Activated CD8-positive, alpha-beta memory T cell treated with anti-CD3 and anti-CD28 coated beads, Interleukin-2, amount 10 ng/mL, durations not matched to agents 7 days and 5 days (primary cell): ENCODE measurements at regions not wholly inside any gene's neighbourhood (a gene's known extent, or its start where the extent isn't known, plus 50 kb on each side); places are given as distances from the start of the nearest gene placed in this dataset.
"Not testable (repeated sequence)": the region's sequence is repeated elsewhere in the genome, so short reads cannot be mapped to it uniquely, and the experiment has no call there.

ENCODE experiments used
- ATAC-seq: fragments of 150-1000 bp; cut with Tn5 transposase; one replicate; pipeline ENCODE4 v1.10.0; 2021; ENCODE audit warnings: moderate library complexity
- CTCF ChIA-PET: fragments of 350-600 bp; sonication (Branson Sonifier 250); formaldehyde crosslinking; loops from one replicate; lab custom pipeline; 2021; ENCODE audit warnings: antibody characterized with exemption; lab: Charles Lee
- DNase-seq: peaks from one replicate; pipeline ENCODE4 v3.0.0-alpha.2; 2020
- H3K27ac Mint-ChIP-seq: one replicate; pipeline ENCODE4 v1.8.0; 2021; ENCODE audit warnings: mild to moderate bottlenecking, mixed read lengths
- H3K27me3 Mint-ChIP-seq: one replicate; pipeline ENCODE4 v1.8.0; 2021; ENCODE audit warnings: mixed read lengths
- H3K36me3 Mint-ChIP-seq: one replicate; pipeline ENCODE4 v1.8.0; 2021; ENCODE audit warnings: mild to moderate bottlenecking, mixed read lengths
- H3K4me1 Mint-ChIP-seq: one replicate; pipeline ENCODE4 v1.8.0; 2021; ENCODE audit warnings: mixed read lengths
- H3K4me3 Mint-ChIP-seq: one replicate; pipeline ENCODE4 v1.8.0; 2021; ENCODE audit warnings: mild to moderate bottlenecking, moderate library complexity, mixed read lengths
- H3K9me3 Mint-ChIP-seq: one replicate; pipeline ENCODE4 v1.8.0; 2022; ENCODE audit warnings: low read depth, mixed read lengths

DNA sequence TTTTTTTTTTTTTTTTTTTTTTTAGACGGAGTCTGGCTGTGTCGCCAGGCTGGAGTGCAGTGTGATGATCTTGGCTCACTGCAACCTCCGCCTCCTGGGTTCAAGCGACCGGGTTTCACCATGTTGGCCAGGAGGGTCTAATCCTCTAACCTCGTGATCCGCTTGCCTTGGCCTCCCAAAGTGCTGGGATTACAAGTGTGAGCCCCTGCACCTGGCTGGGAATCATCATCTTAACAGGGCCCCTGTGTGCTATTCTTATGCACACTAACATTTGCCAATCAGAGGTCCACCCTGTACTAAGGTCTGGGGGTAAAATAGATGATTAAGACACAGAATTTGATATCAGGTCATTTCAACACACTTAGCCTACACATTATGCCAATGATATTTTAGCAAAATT is 278.7 kb upstream of the CHRM3 start:
- DNase-seq (no peak), ATAC-seq (no peak)
- CTCF ChIA-PET: interaction anchor here (0.6 kb wide), 1 partner anchor 1858 kb away, joined by 4 read pairs; no protein-coding TSS in a partner anchor
- Mint-ChIP-seq H3K27ac (no peak overlapping the region), H3K27me3 (no peaks in the 10 kb centered on the region), H3K9me3 (peaks cover 4% of the 10 kb centered on the region), H3K4me1 (no peaks in the 10 kb centered on the region), H3K36me3 (no peaks in the 10 kb centered on the region), H3K4me3 (no peak overlapping the region)

DNA sequence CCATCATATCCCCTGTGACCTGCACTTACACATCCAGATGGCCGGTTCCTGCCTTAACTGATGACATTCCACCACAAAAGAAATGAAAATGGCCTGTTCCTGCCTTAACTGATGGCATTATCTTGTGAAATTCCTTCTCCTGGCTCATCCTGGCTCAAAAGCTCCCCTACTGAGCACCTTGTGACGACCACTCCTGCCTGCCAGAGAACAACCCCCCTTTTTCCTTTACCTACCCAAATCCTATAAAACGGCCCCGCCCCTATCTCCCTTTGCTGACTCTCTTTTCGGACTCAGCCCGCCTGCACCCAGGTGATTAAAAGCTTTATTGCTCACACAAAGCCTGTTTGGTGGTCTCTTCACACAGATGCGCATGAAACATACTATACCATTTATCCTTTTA is 279.7 kb upstream of the CHRM3 start:
- H3K36me3 Mint-ChIP-seq, ATAC-seq, H3K4me1 Mint-ChIP-seq, H3K27ac Mint-ChIP-seq, DNase-seq, H3K4me3 Mint-ChIP-seq, CTCF ChIA-PET, H3K9me3 Mint-ChIP-seq, H3K27me3 Mint-ChIP-seq: not testable (repeated sequence)

DNA sequence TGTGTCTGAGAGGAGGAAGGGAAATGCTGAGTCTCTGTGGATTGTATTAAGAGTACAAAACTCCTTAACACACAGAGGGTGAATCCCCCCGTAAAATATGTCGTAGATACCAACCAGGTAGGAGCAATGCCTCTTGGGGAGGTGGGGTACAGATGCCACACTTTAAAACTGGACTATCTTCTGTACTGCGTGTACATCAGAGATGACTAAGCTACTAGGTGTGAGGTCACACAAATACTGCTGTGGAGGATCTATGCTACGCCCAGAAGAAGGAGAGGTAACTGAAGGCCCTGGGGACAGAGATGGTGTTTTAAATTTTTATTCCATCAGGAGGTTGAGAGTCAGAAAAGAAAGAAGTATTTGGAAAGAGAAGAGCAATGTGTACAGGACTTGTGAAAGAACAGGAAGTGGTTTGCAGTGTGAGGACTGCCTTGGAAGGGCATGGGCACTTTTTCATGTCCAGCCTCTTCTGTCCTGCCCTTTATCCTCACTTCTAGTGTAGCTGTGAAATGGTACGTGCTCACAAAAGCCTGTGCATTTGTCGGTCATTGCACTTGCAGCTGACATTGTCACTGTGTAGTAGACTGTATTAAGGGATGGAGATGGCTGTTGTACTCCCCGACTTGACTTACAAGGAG is 287.8 kb upstream of the CHRM3 start:
- Mint-ChIP-seq H3K36me3 (no peaks in the 10 kb centered on the region), H3K27ac (no peak overlapping the region), H3K27me3 (no peaks in the 10 kb centered on the region), H3K4me3 (no peak overlapping the region), H3K4me1 (no peaks in the 10 kb centered on the region), H3K9me3 (peaks cover 2% of the 10 kb centered on the region)
- ATAC-seq (no peak), DNase-seq (no peak)
- CTCF ChIA-PET: no interaction called here

DNA sequence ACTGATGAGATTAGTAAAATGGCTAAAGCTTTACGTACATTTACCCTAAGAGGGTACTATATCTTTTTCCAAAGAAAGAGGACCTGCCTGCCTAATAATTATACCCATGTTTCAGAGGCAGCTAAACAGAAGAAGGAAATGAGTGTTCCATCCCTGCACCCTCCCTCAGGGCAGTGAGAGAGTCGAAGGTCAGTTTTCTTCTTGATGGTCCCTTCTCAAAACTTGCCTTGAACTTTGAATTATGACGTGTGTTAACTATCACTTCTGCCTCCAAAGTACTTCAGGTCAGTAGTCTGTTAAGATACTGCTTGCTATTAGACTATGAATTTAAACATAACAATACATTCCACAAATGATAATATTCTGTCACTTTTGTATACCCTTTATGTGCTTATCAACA is 294.8 kb upstream of the CHRM3 start:
- ATAC-seq (no peak), DNase-seq (no peak)
- no peak overlapping the region for H3K4me3 Mint-ChIP-seq
- no peaks in the 10 kb centered on the region for H3K27me3 Mint-ChIP-seq
- CTCF ChIA-PET: no interaction called here
- H3K9me3 Mint-ChIP-seq: peaks cover 5% of the 10 kb centered on the region
- H3K27ac Mint-ChIP-seq: no peak overlapping the region
- H3K4me1 Mint-ChIP-seq: no peaks in the 10 kb centered on the region
- H3K36me3 Mint-ChIP-seq: no peaks in the 10 kb centered on the region

DNA sequence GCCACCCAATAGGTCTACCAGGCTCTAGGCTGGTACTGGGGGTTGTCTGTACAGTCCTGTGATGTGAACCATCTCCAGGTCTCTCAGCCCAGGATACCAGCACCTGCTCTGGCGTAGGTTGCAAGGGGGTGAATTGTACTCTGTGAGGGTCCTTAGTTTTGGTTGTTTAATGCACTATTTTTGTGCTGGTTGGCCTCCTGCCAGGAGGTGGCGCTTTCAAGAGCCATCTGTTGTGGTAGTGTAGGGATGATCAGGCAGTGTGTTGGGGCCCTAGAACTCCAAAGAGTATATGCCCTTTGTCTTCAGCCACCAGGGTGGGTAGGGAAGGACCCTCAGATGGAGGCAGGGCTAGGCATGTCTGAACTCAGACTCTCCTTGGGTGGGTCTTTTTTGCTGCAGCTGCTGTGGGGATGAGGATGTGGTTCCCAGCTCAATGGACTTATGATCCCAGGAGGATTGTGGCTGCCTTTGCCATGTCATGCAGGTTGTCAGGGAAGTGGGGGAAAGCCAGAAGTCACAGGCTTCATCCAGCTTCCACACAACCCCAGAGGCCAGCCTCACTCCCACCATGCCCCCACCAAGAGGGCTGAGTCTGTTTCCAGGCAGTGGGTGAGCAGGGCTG is 301.8 kb upstream of the CHRM3 start:
- no peak for ATAC-seq
- no peaks in the 10 kb centered on the region for H3K27me3 Mint-ChIP-seq
- DNase-seq: no peak
- H3K9me3 Mint-ChIP-seq: peaks cover 13% of the 10 kb centered on the region
- H3K27ac Mint-ChIP-seq: no peak overlapping the region
- no peaks in the 10 kb centered on the region for H3K4me1 Mint-ChIP-seq
- CTCF ChIA-PET: no interaction called here
- H3K4me3 Mint-ChIP-seq: no peak overlapping the region
- no peaks in the 10 kb centered on the region for H3K36me3 Mint-ChIP-seq

DNA sequence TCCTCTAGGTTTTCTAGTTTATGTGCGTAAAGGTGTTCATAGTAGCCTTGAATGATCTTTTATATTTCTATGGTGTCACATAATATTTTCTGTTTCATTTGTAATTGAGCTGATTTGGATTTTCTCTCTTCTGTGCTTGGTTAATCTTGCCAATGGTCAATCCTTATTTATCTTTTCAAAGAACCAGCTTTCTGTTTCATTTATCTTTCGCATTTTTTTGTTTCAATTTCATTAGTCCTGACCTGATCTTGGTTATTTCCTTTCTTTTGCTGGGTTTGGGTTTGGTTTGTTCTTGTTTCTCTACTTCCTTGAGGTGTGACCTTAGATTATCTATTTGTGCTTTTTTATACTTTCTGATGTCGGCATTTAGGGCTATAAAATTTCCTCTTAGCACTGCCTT is 304.4 kb upstream of the CHRM3 start:
- ATAC-seq, H3K4me1 Mint-ChIP-seq, DNase-seq, H3K36me3 Mint-ChIP-seq, H3K4me3 Mint-ChIP-seq, H3K27me3 Mint-ChIP-seq, CTCF ChIA-PET, H3K27ac Mint-ChIP-seq: not testable (repeated sequence)
- H3K9me3 Mint-ChIP-seq: peaks cover 10% of the 10 kb centered on the region

DNA sequence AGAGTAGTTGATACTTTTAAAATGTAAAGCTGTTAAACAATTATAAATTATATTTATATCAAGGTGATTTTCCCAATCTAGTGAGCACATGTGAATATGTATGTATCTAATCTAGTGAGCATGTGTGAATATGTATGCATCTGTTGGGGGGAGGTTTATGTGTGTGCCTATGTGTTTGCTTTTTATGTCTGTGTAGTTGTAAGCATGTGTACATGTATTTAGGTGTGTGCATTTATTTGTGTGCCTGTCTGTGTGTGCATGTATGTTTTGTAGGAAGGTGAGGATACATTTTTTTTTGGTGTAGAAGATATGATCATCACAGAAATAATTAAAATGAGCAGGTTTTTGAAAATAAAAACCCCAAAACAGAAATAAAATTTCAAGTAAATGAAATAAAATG is 318.9 kb upstream of the CHRM3 start:
- no peak overlapping the region for H3K4me3 Mint-ChIP-seq
- ATAC-seq (no peak), DNase-seq (no peak)
- no peaks in the 10 kb centered on the region for H3K36me3 Mint-ChIP-seq
- no peaks in the 10 kb centered on the region for H3K27me3 Mint-ChIP-seq
- H3K9me3 Mint-ChIP-seq: peaks cover 2% of the 10 kb centered on the region
- H3K27ac Mint-ChIP-seq: no peak overlapping the region
- CTCF ChIA-PET: interaction anchor here (0.5 kb wide), 1 partner anchor 104 kb away, joined by 3 read pairs; no protein-coding TSS in a partner anchor
- H3K4me1 Mint-ChIP-seq: no peaks in the 10 kb centered on the region

DNA sequence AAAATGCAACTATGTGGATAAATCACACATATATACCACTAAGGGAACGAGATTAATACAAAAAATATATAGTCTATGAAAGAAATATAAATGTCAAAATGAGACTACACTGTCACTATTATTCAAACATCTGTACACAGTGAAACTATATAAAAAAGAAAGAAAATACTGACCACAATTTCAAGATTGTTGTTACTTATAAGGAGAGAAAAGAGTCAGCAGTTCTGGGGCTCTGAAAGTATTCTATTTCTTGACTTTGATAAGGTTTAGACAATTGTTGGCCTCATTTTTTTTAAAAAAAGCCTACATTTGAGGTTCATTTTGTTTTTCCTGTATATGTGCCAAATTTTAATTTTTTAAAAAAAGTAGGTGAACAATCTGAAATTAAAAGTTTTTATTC is 319.3 kb upstream of the CHRM3 start:
- peaks cover 2% of the 10 kb centered on the region for H3K9me3 Mint-ChIP-seq
- no peak overlapping the region for H3K4me3 Mint-ChIP-seq
- no peak for DNase-seq
- no peaks in the 10 kb centered on the region for H3K36me3 Mint-ChIP-seq
- CTCF ChIA-PET: no interaction called here
- H3K4me1 Mint-ChIP-seq: no peaks in the 10 kb centered on the region
- no peaks in the 10 kb centered on the region for H3K27me3 Mint-ChIP-seq
- no peak for ATAC-seq
- H3K27ac Mint-ChIP-seq: no peak overlapping the region

DNA sequence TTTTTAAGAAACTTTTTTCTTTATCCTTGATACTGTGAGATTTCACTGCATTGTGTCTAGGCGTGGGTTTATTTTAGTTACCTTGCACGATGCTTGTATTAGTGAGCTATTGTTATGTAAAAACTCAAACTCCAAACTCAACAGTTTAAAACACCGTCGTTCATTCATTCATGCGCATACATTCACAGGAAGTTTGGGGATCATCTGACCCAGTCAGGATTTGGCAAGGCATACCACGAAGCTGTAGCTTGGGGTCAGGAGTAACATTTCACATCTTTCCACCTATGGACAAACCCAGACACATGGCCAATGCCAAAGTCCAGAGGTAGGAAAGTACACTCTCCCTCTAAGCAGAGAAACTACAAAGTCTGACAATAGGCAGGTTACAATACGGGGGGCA is 324.6 kb upstream of the CHRM3 start:
- ATAC-seq (no peak), DNase-seq (no peak)
- Mint-ChIP-seq H3K4me1 (no peaks in the 10 kb centered on the region), H3K36me3 (no peaks in the 10 kb centered on the region), H3K9me3 (peaks cover 8% of the 10 kb centered on the region), H3K27ac (no peak overlapping the region), H3K4me3 (no peak overlapping the region), H3K27me3 (no peaks in the 10 kb centered on the region)
- CTCF ChIA-PET: no interaction called here

DNA sequence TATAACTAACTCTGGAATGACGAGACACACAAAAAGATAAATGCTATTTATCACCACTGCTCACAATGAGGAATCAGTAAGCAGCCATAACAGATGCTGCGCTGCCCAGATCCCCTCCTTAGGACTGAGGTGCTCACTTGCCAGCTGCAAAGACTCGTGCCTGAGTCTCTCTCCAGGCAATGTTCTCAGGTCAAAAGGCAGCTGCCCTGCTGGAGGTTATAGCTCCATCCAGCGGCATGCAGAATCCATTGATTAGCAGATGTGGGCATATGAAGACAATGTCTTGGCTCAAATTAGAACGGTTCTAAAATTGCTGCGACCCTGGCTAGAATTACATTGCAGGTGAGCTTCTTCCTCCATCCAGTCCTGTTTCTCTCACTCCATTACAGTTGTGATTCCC is 328.2 kb upstream of the CHRM3 start:
- CTCF ChIA-PET: no interaction called here
- peaks cover 11% of the 10 kb centered on the region for H3K9me3 Mint-ChIP-seq
- H3K4me3 Mint-ChIP-seq: no peak overlapping the region
- H3K4me1 Mint-ChIP-seq: no peaks in the 10 kb centered on the region
- DNase-seq: no peak
- no peaks in the 10 kb centered on the region for H3K27me3 Mint-ChIP-seq
- ATAC-seq: no peak
- no peaks in the 10 kb centered on the region for H3K36me3 Mint-ChIP-seq
- no peak overlapping the region for H3K27ac Mint-ChIP-seq

DNA sequence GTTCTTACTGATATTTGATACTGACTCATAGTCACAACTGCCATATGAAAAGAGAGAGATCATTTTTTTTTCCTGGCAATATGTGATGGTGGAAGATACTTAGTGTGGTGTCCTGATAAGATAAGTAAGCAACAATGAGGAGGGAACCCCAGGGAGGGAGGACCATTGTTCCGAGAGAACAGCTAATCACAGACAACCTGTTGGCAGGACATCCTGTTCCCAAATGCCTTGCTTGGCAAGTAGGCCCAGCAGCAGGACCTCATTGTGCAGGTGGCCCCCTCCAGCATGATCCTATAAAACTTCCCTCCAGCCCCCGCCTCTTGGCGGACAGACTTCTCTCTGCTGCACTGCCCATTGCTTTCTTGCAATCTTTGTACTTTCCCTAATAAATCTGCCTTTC is 329.4 kb upstream of the CHRM3 start:
- H3K9me3 Mint-ChIP-seq: peaks cover 10% of the 10 kb centered on the region
- H3K27ac Mint-ChIP-seq: no peak overlapping the region
- no peaks in the 10 kb centered on the region for H3K27me3 Mint-ChIP-seq
- no peak for DNase-seq
- no peaks in the 10 kb centered on the region for H3K4me1 Mint-ChIP-seq
- no peak for ATAC-seq
- CTCF ChIA-PET: no interaction called here
- no peaks in the 10 kb centered on the region for H3K36me3 Mint-ChIP-seq
- no peak overlapping the region for H3K4me3 Mint-ChIP-seq

DNA sequence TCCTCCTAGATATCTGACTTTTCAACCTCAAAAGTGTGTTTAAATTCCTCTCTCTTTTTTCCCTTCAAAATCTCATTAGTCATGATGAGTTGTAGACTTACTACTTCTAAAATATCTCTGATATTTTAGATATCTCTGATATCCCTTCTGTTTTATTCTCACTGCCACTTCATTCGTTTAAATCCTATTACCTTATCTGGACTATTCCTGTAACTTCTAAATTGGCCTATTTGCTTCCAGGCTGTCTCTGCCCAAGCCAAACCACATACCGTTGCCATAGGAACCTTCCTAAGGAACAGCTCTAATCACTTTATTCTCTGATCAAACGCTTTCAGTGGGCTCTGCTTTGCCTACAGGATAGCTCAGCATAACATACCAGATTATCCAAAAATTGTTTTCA is 333.1 kb upstream of the CHRM3 start:
- no peak for DNase-seq
- CTCF ChIA-PET: no interaction called here
- no peak for ATAC-seq
- Mint-ChIP-seq H3K9me3 (peaks cover 8% of the 10 kb centered on the region), H3K36me3 (no peaks in the 10 kb centered on the region), H3K4me3 (no peak overlapping the region), H3K27ac (no peak overlapping the region), H3K27me3 (no peaks in the 10 kb centered on the region), H3K4me1 (no peaks in the 10 kb centered on the region)

DNA sequence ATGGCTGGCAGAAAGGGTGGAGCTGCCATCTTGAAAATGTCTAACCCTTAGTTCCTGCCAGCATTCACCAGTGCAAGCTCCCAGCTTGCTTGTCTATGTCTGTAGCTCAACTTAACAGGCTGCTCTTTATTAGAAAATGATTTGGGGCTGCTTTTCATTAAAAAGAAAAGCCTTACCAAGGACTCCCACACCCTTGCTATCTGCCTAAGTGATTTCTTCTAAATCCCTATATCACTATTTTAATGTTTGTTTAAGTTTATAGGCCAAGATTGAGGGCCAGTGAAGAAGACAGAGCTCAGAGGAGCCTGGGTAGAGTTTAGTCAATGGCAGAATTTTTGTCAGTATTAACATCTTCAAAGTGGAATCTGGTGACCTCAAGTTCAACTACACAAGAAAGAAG is 336.8 kb upstream of the CHRM3 start:
- Mint-ChIP-seq H3K36me3 (no peaks in the 10 kb centered on the region), H3K4me3 (no peak overlapping the region), H3K27ac (no peak overlapping the region), H3K27me3 (no peaks in the 10 kb centered on the region), H3K9me3 (peaks cover 6% of the 10 kb centered on the region), H3K4me1 (no peaks in the 10 kb centered on the region)
- CTCF ChIA-PET: no interaction called here
- no peak for ATAC-seq
- no peak for DNase-seq

DNA sequence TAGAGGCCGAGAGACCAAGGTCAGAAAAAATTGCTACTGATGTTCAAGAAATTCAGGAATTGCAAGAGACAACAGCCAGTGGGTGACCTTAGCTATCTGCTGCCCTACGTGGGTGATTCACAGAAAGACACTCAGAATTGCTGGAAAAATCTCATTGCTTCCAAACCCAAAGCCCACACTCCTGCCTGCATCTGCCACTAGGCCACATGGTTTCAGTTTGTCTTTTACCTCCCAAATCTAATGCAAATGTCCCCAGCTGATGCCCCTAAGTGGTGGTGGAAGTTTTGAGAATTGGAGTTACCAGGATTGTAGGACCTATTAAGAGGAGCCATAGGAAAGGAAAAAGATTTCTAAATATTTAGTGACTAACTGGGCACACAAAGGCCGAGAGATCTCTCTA is 341.5 kb upstream of the CHRM3 start:
- no peaks in the 10 kb centered on the region for H3K27me3 Mint-ChIP-seq
- ATAC-seq (no peak), DNase-seq (no peak)
- H3K27ac Mint-ChIP-seq: no peak overlapping the region
- H3K4me3 Mint-ChIP-seq: no peak overlapping the region
- CTCF ChIA-PET: no interaction called here
- H3K4me1 Mint-ChIP-seq: no peaks in the 10 kb centered on the region
- H3K9me3 Mint-ChIP-seq: peaks cover 7% of the 10 kb centered on the region
- H3K36me3 Mint-ChIP-seq: no peaks in the 10 kb centered on the region
